CD14-positive monocyte (primary cell): ENCODE measurements at regions not wholly inside any gene's neighbourhood (a gene's known extent, or its start where the extent isn't known, plus 50 kb on each side); places are given as distances from the start of the nearest gene placed in this dataset.

Source experiments
- DNase-seq, 3 donors: peaks; one replicate each; pipeline ENCODE4 v3.0.0-alpha.2; 2011 to 2022
- H2AFZ ChIP-seq: 2 replicates; pipeline ENCODE4 v1.6.0; 2012; ENCODE audit warnings: mild to moderate bottlenecking, low read depth, low read length, inconsistent platforms; ENCODE audit not compliant: insufficient read depth, poor library complexity, severe bottlenecking
- H3K27ac ChIP-seq, 2 donors: 1 replicate in 1 of 2; 2 replicates in 1 of 2; pipeline ENCODE4 v1.5.1; 2012 to 2013; ENCODE audit warnings: low read length in 2 of 2, control low read depth in 1 of 2, inconsistent platforms in 1 of 2, low read depth in 1 of 2, mild to moderate bottlenecking in 1 of 2
- H3K27me3 ChIP-seq, 2 donors: one replicate each; pipeline versions ENCODE4 v1.6.0 to v1.6.1; 2011 to 2013; ENCODE audit warnings: low read length in 2 of 2; ENCODE audit not compliant: control insufficient read depth in 2 of 2, insufficient read depth in 2 of 2
- H3K36me3 ChIP-seq, 2 donors: replicated peaks in 1 of 2; 1 replicate in 1 of 2; 2 replicates in 1 of 2; pipeline versions ENCODE4 v1.5.1 to v1.6.1; 2012 to 2013; ENCODE audit warnings: low read length in 2 of 2, control low read depth in 1 of 2, inconsistent platforms in 1 of 2, mild to moderate bottlenecking in 1 of 2; ENCODE audit not compliant: insufficient read depth in 2 of 2, control insufficient read depth in 1 of 2
- H3K4me1 ChIP-seq, 2 donors: 1 replicate in 1 of 2; 2 replicates in 1 of 2; pipeline versions ENCODE4 v1.5.1 to v1.6.1; 2012 to 2013; ENCODE audit warnings: low read length in 2 of 2, control low read depth in 1 of 2, inconsistent platforms in 1 of 2, mild to moderate bottlenecking in 1 of 2, moderate library complexity in 1 of 2; ENCODE audit not compliant: insufficient read depth in 2 of 2, control insufficient read depth in 1 of 2
- H3K4me2 ChIP-seq: replicated peaks from 2 replicates; pipeline ENCODE3; 2012; ENCODE audit warnings: low read length, moderate library complexity, mild to moderate bottlenecking; ENCODE audit not compliant: poor library complexity, severe bottlenecking; ENCODE audit errors: extremely low read depth
- H3K4me3 ChIP-seq, 3 experiments: fragments of 200-600 bp in 1 of 3; sonication (generic) in 1 of 3; replicated peaks in 1 of 3; 1 replicate in 2 of 3; 2 replicates in 1 of 3; pipeline ENCODE4 v1.5.1; 2011 to 2013; ENCODE audit warnings: low read length in 3 of 3, mild to moderate bottlenecking in 3 of 3, control low read depth in 2 of 3, low read depth in 2 of 3, inconsistent platforms in 1 of 3, moderate library complexity in 1 of 3
- H3K79me2 ChIP-seq: 2 replicates; pipeline ENCODE4 v1.6.0; 2012; ENCODE audit warnings: mild to moderate bottlenecking, control low read depth, inconsistent platforms, low read length, moderate library complexity; ENCODE audit not compliant: insufficient read depth
- H3K9ac ChIP-seq: 2 replicates; pipeline ENCODE4 v1.6.0; 2017; ENCODE audit warnings: low read length, mild to moderate bottlenecking; ENCODE audit not compliant: insufficient read depth, poor library complexity, severe bottlenecking
- H3K9me3 ChIP-seq, 2 donors: replicated peaks in 1 of 2; 1 replicate in 1 of 2; 2 replicates in 1 of 2; pipeline versions ENCODE4 v1.5.1 to v1.6.1; 2012 to 2013; ENCODE audit warnings: low read length in 2 of 2, control low read depth in 1 of 2; ENCODE audit not compliant: control insufficient read depth in 1 of 2, insufficient read depth in 1 of 2
- H4K20me1 ChIP-seq: 2 replicates; pipeline ENCODE4 v1.6.0; 2012; ENCODE audit warnings: mild to moderate bottlenecking, low read length, control low read depth, moderate library complexity; ENCODE audit not compliant: insufficient read depth
- H3K27ac Mint-ChIP-seq, 7 donors: one replicate each; pipeline ENCODE4 v1.8.0; 2020; ENCODE audit warnings: mild to moderate bottlenecking in 7 of 7, mixed read lengths in 7 of 7, moderate library complexity in 6 of 7, inconsistent platforms in 2 of 7
- H3K27me3 Mint-ChIP-seq, 3 donors: one replicate each; pipeline ENCODE4 v1.8.0; 2021 to 2022; ENCODE audit warnings: low read depth in 3 of 3, mild to moderate bottlenecking in 3 of 3, mixed read lengths in 3 of 3, moderate library complexity in 3 of 3, inconsistent platforms in 1 of 3
- H3K36me3 Mint-ChIP-seq, 2 donors: one replicate each; pipeline ENCODE4 v1.8.0; 2020; ENCODE audit warnings: mixed read lengths in 2 of 2, inconsistent platforms in 1 of 2, mild to moderate bottlenecking in 1 of 2
- H3K4me1 Mint-ChIP-seq: one replicate; pipeline ENCODE4 v1.8.0; 2020; ENCODE audit warnings: mild to moderate bottlenecking, mixed read lengths
- H3K4me3 Mint-ChIP-seq, 2 donors: one replicate each; pipeline ENCODE4 v1.8.0; 2020; ENCODE audit warnings: mild to moderate bottlenecking in 2 of 2, mixed read lengths in 2 of 2, moderate library complexity in 1 of 2
- H3K9me3 Mint-ChIP-seq, 7 donors: one replicate each; pipeline ENCODE4 v1.8.0; 2020 to 2022; ENCODE audit warnings: mixed read lengths in 7 of 7, mild to moderate bottlenecking in 6 of 7, moderate library complexity in 6 of 7, inconsistent platforms in 2 of 7
- CTCF ChIP-seq: fragments of 200-600 bp; IDR thresholded peaks from one replicate; pipeline ENCODE4 v1.8.0; 2022; ENCODE audit warnings: antibody characterized with exemption, mild to moderate bottlenecking
- WGBS: methylation state at CpG from one replicate; pipeline ENCODE4 v1.1.5; 2013; ENCODE audit warnings: missing lambda C conversion rate; ENCODE audit not compliant: insufficient coverage; 5-methylcytosine and 5-hydroxymethylcytosine counted together
- intact Hi-C, 2 donors: fragments of 100-400 bp; cut with micrococcal nuclease; formaldehyde crosslinking; loops; one replicate each; pipeline versions ENCODE4 v1.15.0 to v1.15.1; 2023

- H3K4me1 ChIP-seq, result peaks cover 14 to 16% of the 10 kb centered on the region in 2 donors
- Mint-ChIP-seq H3K27me3 (peaks cover 2 to 12% (median 9%) of the 10 kb centered on the region in 3 donors), H3K4me3 (peak overlapping the region in 1 of 2 donors; percentile 83), H3K4me1 (peaks cover 20% of the 10 kb centered on the region), H3K36me3 (no peaks in the 10 kb centered on the region), H3K9me3 (no peaks in the 10 kb centered on the region), H3K27ac (peak overlapping the region in 3 of 7 donors; percentile 40 to 83 (median 79))
- H3K9me3 ChIP-seq, result no peaks in the 10 kb centered on the region
- H3K27ac ChIP-seq, result no peak overlapping the region
- peak overlapping the region in 1 of 3 experiments; percentile 45 for H3K4me3 ChIP-seq
- H3K4me2 ChIP-seq, result peak overlapping the region; percentile 20
- WGBS, result 64% methylated on average over 10 of the region's 26 CpGs
- intact Hi-C loops, result no loop called here
- no peaks in the 10 kb centered on the region for H3K27me3 ChIP-seq
- TF ChIP-seq CTCF, result no peak
- no peaks in the 10 kb centered on the region for H3K36me3 ChIP-seq
- peak; percentile 52 to 78 (median 65) for DNase-seq
- no peaks in the 10 kb centered on the region for H3K79me2 ChIP-seq
- H4K20me1 ChIP-seq, result no peaks in the 10 kb centered on the region
- no peak overlapping the region for H3K9ac ChIP-seq
- H2AFZ ChIP-seq, result peak overlapping the region; percentile 59
These were observed 251.7 kb upstream of the PITRM1 start for GRCh38 chr10:3424111-3424851.

- H3K9me3 Mint-ChIP-seq, result no peaks in the 10 kb centered on the region
- H3K36me3 Mint-ChIP-seq, result no peaks in the 10 kb centered on the region
- Histone ChIP-seq H3K4me1 (peaks cover 14 to 16% of the 10 kb centered on the region in 2 donors), H3K36me3 (no peaks in the 10 kb centered on the region), H2AFZ (no peak overlapping the region), H3K4me2 (no peak overlapping the region), H3K79me2 (no peaks in the 10 kb centered on the region), H3K27me3 (no peaks in the 10 kb centered on the region), H3K27ac (no peak overlapping the region), H3K4me3 (no peak overlapping the region), H3K9me3 (no peaks in the 10 kb centered on the region), H4K20me1 (no peaks in the 10 kb centered on the region), H3K9ac (no peak overlapping the region)
- no peak overlapping the region for H3K27ac Mint-ChIP-seq
- WGBS, result 95% methylated on average over 14 of the region's 14 CpGs
- H3K27me3 Mint-ChIP-seq, result peaks cover 0 to 12% (median 9%) of the 10 kb centered on the region in 3 donors
- DNase-seq, result no peak
- intact Hi-C loops, result no loop called here
- peaks cover 20% of the 10 kb centered on the region for H3K4me1 Mint-ChIP-seq
- H3K4me3 Mint-ChIP-seq, result no peak overlapping the region
- no peak for TF ChIP-seq CTCF
These were observed 250.8 kb upstream of the PITRM1 start for GRCh38 chr10:3423384-3423783.
